ENCODE measurements at regions not wholly inside any gene's neighbourhood (a gene's known extent, or its start where the extent isn't known, plus 50 kb on each side); places are given as distances from the start of the nearest gene placed in this dataset.

- Histone ChIP-seq H3K27ac (ENCODE audit: low read depth in 1 of 2, low read length in 1 of 2) (no peak overlapping the region), H3K9me3 (ENCODE audit: control insufficient read depth in 4 of 4, insufficient read depth in 3 of 4, low read length in 3 of 4) (peaks cover 0 to 3% (median 0%) of the 10 kb centered on the region in 4 donors), H3K36me3 (ENCODE audit: control insufficient read depth in 4 of 4, insufficient read depth in 4 of 4, low read length in 4 of 4) (no peaks in the 10 kb centered on the region), H3K4me3 (no peak overlapping the region), H3K27me3 (ENCODE audit: control insufficient read depth in 3 of 3, insufficient read depth in 3 of 3, low read length in 2 of 3) (no peaks in the 10 kb centered on the region), H3K9ac (ENCODE audit: insufficient read depth in 1 of 2, low read length in 2 of 2) (no peak overlapping the region), H3K4me1 (ENCODE audit: control insufficient read depth in 5 of 5, insufficient read depth in 5 of 5, low read length in 5 of 5) (no peaks in the 10 kb centered on the region)
- WGBS, 2 donors = 70 to 94% methylated on average over 5 of the region's 5 CpGs
- TF ChIP-seq CTCF (IDR thresholded peaks at IDR 0.05; ENCODE audit: control extremely low read depth, extremely low read depth) = no peak
- ATAC-seq (ENCODE audit: insufficient read depth, low FRiP score) (no peak), DNase-seq (no peak)
These were observed 452.9 kb downstream of the SETD4 start for GRCh38 chr21:35607406-35607805.

- no peaks in the 10 kb centered on the region for H3K36me3 ChIP-seq (ENCODE audit: control insufficient read depth in 4 of 4, insufficient read depth in 4 of 4, low read length in 4 of 4)
- ATAC-seq (ENCODE audit: insufficient read depth, low FRiP score) (no peak), DNase-seq (no peak)
- H3K4me3 ChIP-seq = no peak overlapping the region
- H3K9me3 ChIP-seq (ENCODE audit: control insufficient read depth in 4 of 4, insufficient read depth in 3 of 4, low read length in 3 of 4) = peaks cover 0 to 3% (median 0%) of the 10 kb centered on the region in 4 donors
- H3K27ac ChIP-seq (ENCODE audit: low read depth in 1 of 2, low read length in 1 of 2) = no peak overlapping the region
- TF ChIP-seq CTCF (IDR thresholded peaks at IDR 0.05; ENCODE audit: control extremely low read depth, extremely low read depth) = no peak
- H3K9ac ChIP-seq (ENCODE audit: insufficient read depth in 1 of 2, low read length in 2 of 2) = no peak overlapping the region
- no peaks in the 10 kb centered on the region for H3K4me1 ChIP-seq (ENCODE audit: control insufficient read depth in 5 of 5, insufficient read depth in 5 of 5, low read length in 5 of 5)
- WGBS, 2 donors = 74 to 83% methylated on average over 2 of the region's 2 CpGs
- H3K27me3 ChIP-seq (ENCODE audit: control insufficient read depth in 3 of 3, insufficient read depth in 3 of 3, low read length in 2 of 3) = no peaks in the 10 kb centered on the region
These were observed 453.7 kb downstream of the SETD4 start for GRCh38 chr21:35606578-35606977.

GRCh38 chr21:35606146-35606545 lies 454.2 kb downstream of the SETD4 start:
- ATAC-seq (ENCODE audit: insufficient read depth, low FRiP score) (no peak), DNase-seq (no peak)
- Histone ChIP-seq H3K9ac (ENCODE audit: insufficient read depth in 1 of 2, low read length in 2 of 2) (no peak overlapping the region), H3K27me3 (ENCODE audit: control insufficient read depth in 3 of 3, insufficient read depth in 3 of 3, low read length in 2 of 3) (no peaks in the 10 kb centered on the region), H3K4me1 (ENCODE audit: control insufficient read depth in 5 of 5, insufficient read depth in 5 of 5, low read length in 5 of 5) (no peaks in the 10 kb centered on the region), H3K9me3 (ENCODE audit: control insufficient read depth in 4 of 4, insufficient read depth in 3 of 4, low read length in 3 of 4) (peaks cover 0 to 3% (median 0%) of the 10 kb centered on the region in 4 donors), H3K27ac (ENCODE audit: low read depth in 1 of 2, low read length in 1 of 2) (no peak overlapping the region), H3K4me3 (no peak overlapping the region), H3K36me3 (ENCODE audit: control insufficient read depth in 4 of 4, insufficient read depth in 4 of 4, low read length in 4 of 4) (no peaks in the 10 kb centered on the region)
- TF ChIP-seq CTCF (IDR thresholded peaks at IDR 0.05; ENCODE audit: control extremely low read depth, extremely low read depth) = no peak
- WGBS, 2 donors = 75 to 77% methylated on average over 6 of the region's 6 CpGs

GRCh38 chr21:35603494-35603893 lies 456.8 kb downstream of the SETD4 start:
- ATAC-seq (ENCODE audit: insufficient read depth, low FRiP score) (no peak), DNase-seq (no peak)
- no peaks in the 10 kb centered on the region for H3K27me3 ChIP-seq (ENCODE audit: control insufficient read depth in 3 of 3, insufficient read depth in 3 of 3, low read length in 2 of 3)
- H3K9ac ChIP-seq (ENCODE audit: insufficient read depth in 1 of 2, low read length in 2 of 2) = no peak overlapping the region
- H3K4me1 ChIP-seq (ENCODE audit: control insufficient read depth in 5 of 5, insufficient read depth in 5 of 5, low read length in 5 of 5) = no peaks in the 10 kb centered on the region
- H3K36me3 ChIP-seq (ENCODE audit: control insufficient read depth in 4 of 4, insufficient read depth in 4 of 4, low read length in 4 of 4) = no peaks in the 10 kb centered on the region
- 82 to 91% methylated on average over 5 of the region's 5 CpGs for WGBS, 2 donors
- no peak overlapping the region for H3K27ac ChIP-seq (ENCODE audit: low read depth in 1 of 2, low read length in 1 of 2)
- TF ChIP-seq CTCF (IDR thresholded peaks at IDR 0.05; ENCODE audit: control extremely low read depth, extremely low read depth) = no peak
- peaks cover 0 to 3% (median 0%) of the 10 kb centered on the region in 4 donors for H3K9me3 ChIP-seq (ENCODE audit: control insufficient read depth in 4 of 4, insufficient read depth in 3 of 4, low read length in 3 of 4)
- no peak overlapping the region for H3K4me3 ChIP-seq
